ENCODE measurements at regions not wholly inside any gene's neighbourhood (a gene's known extent, or its start where the extent isn't known, plus 50 kb on each side); places are given as distances from the start of the nearest gene placed in this dataset.

- Mint-ChIP-seq H3K27ac (ENCODE audit: unreplicated experiment) (no peak overlapping the region), H3K4me3 (ENCODE audit: unreplicated experiment) (no peak overlapping the region), H3K27me3 (ENCODE audit: unreplicated experiment) (peaks cover 59% of the 10 kb centered on the region), H3K36me3 (ENCODE audit: unreplicated experiment) (no peaks in the 10 kb centered on the region), H3K4me1 (ENCODE audit: unreplicated experiment) (no peaks in the 10 kb centered on the region), H3K9me3 (ENCODE audit: unreplicated experiment) (no peaks in the 10 kb centered on the region)
- TF ChIP-seq CTCF (IDR thresholded peaks at IDR 0.05): no peak
- no peak for DNase-seq (ENCODE audit: extremely low spot score, unreplicated experiment)
Observed at GRCh38 chr1:25088180-25088701, 144.1 kb downstream of the SYF2 start.

- DNase-seq (ENCODE audit: extremely low spot score, unreplicated experiment): no peak
- no peak for TF ChIP-seq CTCF (IDR thresholded peaks at IDR 0.05)
- Mint-ChIP-seq H3K4me3 (ENCODE audit: unreplicated experiment) (no peak overlapping the region), H3K27me3 (ENCODE audit: unreplicated experiment) (peaks cover 57% of the 10 kb centered on the region), H3K9me3 (ENCODE audit: unreplicated experiment) (no peaks in the 10 kb centered on the region), H3K36me3 (ENCODE audit: unreplicated experiment) (no peaks in the 10 kb centered on the region), H3K27ac (ENCODE audit: unreplicated experiment) (no peak overlapping the region), H3K4me1 (ENCODE audit: unreplicated experiment) (no peaks in the 10 kb centered on the region)
Observed at GRCh38 chr1:25086518-25087079, 145.7 kb downstream of the SYF2 start.

DNA sequence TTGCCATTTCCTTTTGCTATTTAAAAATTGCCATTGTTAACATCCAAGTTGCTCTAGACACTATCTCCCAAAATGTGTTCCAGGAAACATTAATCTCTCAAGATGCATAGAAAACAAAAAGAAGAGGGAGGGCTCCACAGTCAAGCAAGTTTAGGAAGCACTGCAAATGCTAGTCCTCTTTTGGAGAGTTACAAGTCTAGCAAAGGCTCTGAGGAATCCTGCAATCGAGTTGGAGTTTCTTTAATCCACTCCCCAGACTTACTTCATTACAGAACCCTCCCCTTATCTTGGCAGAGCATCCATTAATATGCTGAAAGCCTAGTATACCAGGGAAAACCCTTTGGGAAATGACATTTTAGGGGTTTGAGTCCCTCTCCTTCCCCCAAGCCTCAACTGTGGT, 147.9 kb downstream of the SYF2 start:
- Mint-ChIP-seq H3K36me3 (ENCODE audit: unreplicated experiment) (no peaks in the 10 kb centered on the region), H3K27me3 (ENCODE audit: unreplicated experiment) (peaks cover 47% of the 10 kb centered on the region), H3K27ac (ENCODE audit: unreplicated experiment) (no peak overlapping the region), H3K9me3 (ENCODE audit: unreplicated experiment) (no peaks in the 10 kb centered on the region), H3K4me1 (ENCODE audit: unreplicated experiment) (no peaks in the 10 kb centered on the region), H3K4me3 (ENCODE audit: unreplicated experiment) (no peak overlapping the region)
- DNase-seq (ENCODE audit: extremely low spot score, unreplicated experiment): no peak
- TF ChIP-seq CTCF (IDR thresholded peaks at IDR 0.05): no peak

DNA sequence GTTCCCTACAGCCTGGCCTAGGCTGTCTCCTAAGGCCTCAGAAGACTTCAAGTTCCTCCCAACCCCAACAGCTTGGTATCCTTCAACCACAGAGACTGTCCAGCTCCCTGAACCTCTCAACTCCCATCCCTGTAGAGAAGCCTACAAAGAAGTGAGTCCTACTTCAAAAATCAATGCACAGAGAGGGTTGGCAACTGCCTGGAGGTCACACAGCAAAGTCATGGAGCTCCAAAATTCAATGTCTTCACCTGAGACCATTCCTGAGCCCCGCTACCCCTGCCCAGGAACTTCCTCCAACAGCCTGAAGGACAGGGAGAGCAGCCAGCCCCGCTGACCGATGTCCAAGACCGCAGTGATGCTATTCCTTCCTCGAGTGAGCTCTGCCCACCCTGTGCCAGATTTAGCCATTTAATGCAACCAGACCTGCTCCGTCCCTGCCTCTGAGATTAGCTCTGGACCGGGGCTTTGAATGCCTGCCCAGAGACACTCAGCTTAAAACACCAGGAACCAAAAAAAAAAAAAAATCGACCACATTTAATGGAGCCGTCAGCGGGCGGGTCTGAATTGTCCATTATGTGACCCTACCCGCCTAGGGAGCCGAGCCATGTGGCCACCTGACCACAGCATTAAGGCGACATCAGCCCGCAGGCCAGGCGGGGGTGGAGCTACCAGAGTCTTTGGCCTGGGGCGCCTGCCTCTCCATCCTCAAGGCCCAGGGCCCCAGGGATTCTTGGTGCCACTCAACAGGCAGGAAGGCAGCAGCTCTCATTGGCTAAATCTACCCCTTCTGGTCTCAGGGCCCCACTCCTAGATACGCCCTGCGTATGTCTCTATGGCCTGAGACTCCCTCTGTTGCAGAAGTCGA, 148.6 kb downstream of the SYF2 start:
- no peak overlapping the region for H3K4me3 Mint-ChIP-seq (ENCODE audit: unreplicated experiment)
- no peaks in the 10 kb centered on the region for H3K4me1 Mint-ChIP-seq (ENCODE audit: unreplicated experiment)
- no peak for TF ChIP-seq CTCF (IDR thresholded peaks at IDR 0.05)
- H3K27ac Mint-ChIP-seq (ENCODE audit: unreplicated experiment): no peak overlapping the region
- H3K9me3 Mint-ChIP-seq (ENCODE audit: unreplicated experiment): no peaks in the 10 kb centered on the region
- no peak for DNase-seq (ENCODE audit: extremely low spot score, unreplicated experiment)
- peaks cover 46% of the 10 kb centered on the region for H3K27me3 Mint-ChIP-seq (ENCODE audit: unreplicated experiment)
- H3K36me3 Mint-ChIP-seq (ENCODE audit: unreplicated experiment): no peaks in the 10 kb centered on the region

- no peak for DNase-seq (ENCODE audit: extremely low spot score, unreplicated experiment)
- Mint-ChIP-seq H3K27ac (ENCODE audit: unreplicated experiment) (no peak overlapping the region), H3K4me3 (ENCODE audit: unreplicated experiment) (no peak overlapping the region)
Observed at GRCh38 chr1:25082995-25083394, 149.3 kb downstream of the SYF2 start.

More at GRCh38 chr1:25082995-25083394, 149.3 kb downstream of the SYF2 start:
- Mint-ChIP-seq H3K36me3 (ENCODE audit: unreplicated experiment) (no peaks in the 10 kb centered on the region), H3K27me3 (ENCODE audit: unreplicated experiment) (peaks cover 41% of the 10 kb centered on the region), H3K9me3 (ENCODE audit: unreplicated experiment) (no peaks in the 10 kb centered on the region), H3K4me1 (ENCODE audit: unreplicated experiment) (no peaks in the 10 kb centered on the region)
- TF ChIP-seq CTCF (IDR thresholded peaks at IDR 0.05): no peak

Data from osteocyte (in vitro differentiated cells).